Mucosa of stomach (tissue), 1 donor: ENCODE measurements at regions not wholly inside any gene's neighbourhood (a gene's known extent, or its start where the extent isn't known, plus 50 kb on each side); places are given as distances from the start of the nearest gene placed in this dataset.

ENCODE experiments used
- H3K27me3 ChIP-seq: one replicate; pipeline ENCODE4 v1.7.0; 2013; ENCODE audit warnings: mild to moderate bottlenecking, low read length; ENCODE audit not compliant: control insufficient read depth, insufficient read depth
- H3K36me3 ChIP-seq: one replicate; pipeline ENCODE4 v1.7.0; 2013; ENCODE audit warnings: low read length; ENCODE audit not compliant: control insufficient read depth, insufficient read depth
- H3K4me1 ChIP-seq: one replicate; pipeline ENCODE4 v1.7.0; 2013; ENCODE audit warnings: mild to moderate bottlenecking, low read length; ENCODE audit not compliant: control insufficient read depth, insufficient read depth
- H3K4me3 ChIP-seq: one replicate; pipeline ENCODE4 v1.7.0; 2013; ENCODE audit warnings: low read length
- H3K9ac ChIP-seq: one replicate; pipeline ENCODE4 v1.7.0; 2013; ENCODE audit warnings: mild to moderate bottlenecking, low read length, moderate library complexity
- H3K9me3 ChIP-seq: one replicate; pipeline ENCODE4 v1.7.0; 2013; ENCODE audit warnings: mild to moderate bottlenecking, low read length, moderate library complexity; ENCODE audit not compliant: control insufficient read depth
- donor health status: Pancreatic carcinoma.

DNA sequence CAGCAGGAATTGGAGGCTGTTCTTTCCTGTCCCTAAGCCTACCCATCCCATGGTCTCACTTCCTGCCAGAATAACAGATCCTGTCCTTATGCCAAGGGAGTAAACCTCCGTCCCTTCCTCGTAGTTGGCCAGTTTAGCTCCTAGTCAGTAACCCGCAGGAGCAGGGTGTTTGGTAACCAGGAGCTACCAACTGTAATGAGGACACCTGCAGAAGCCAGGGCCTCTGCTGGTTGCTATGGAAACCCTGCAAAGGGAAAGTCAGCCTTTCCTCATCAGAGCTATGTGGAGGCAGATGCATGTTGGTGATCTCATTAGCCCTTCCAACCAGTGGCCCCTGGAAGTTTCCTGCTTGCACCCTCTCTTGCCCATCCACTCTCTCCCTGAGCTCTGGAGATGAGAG lies 368.2 kb upstream of the SULF2 start:
- H3K4me1 ChIP-seq: no peaks in the 10 kb centered on the region
- H3K36me3 ChIP-seq: no peaks in the 10 kb centered on the region
- H3K27me3 ChIP-seq: peaks cover 8% of the 10 kb centered on the region
- no peak overlapping the region for H3K4me3 ChIP-seq
- no peak overlapping the region for H3K9ac ChIP-seq
- no peaks in the 10 kb centered on the region for H3K9me3 ChIP-seq

DNA sequence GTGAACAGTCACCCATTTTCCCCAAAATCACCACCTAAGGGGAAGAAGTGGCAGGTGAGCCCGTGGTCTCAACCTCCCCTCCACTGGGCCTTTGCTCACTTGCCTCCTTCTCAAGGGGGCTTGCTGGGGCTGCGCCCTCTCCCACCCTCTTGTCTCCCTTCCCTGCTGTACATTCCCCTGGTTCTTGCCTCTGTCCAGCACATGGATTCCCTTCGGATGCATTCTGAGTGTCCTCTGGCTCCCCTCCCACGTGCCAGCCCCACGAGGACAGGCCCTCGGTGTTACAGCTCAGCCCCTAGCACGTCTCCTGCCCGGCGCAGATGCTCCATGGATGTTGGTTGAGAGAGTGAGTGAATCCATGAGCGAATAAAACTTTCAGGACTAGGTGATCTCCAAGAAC lies 367.8 kb upstream of the SULF2 start:
- H3K36me3 ChIP-seq: no peaks in the 10 kb centered on the region
- H3K9me3 ChIP-seq: no peaks in the 10 kb centered on the region
- no peak overlapping the region for H3K4me3 ChIP-seq
- H3K27me3 ChIP-seq: peaks cover 8% of the 10 kb centered on the region
- H3K9ac ChIP-seq: no peak overlapping the region
- no peaks in the 10 kb centered on the region for H3K4me1 ChIP-seq

DNA sequence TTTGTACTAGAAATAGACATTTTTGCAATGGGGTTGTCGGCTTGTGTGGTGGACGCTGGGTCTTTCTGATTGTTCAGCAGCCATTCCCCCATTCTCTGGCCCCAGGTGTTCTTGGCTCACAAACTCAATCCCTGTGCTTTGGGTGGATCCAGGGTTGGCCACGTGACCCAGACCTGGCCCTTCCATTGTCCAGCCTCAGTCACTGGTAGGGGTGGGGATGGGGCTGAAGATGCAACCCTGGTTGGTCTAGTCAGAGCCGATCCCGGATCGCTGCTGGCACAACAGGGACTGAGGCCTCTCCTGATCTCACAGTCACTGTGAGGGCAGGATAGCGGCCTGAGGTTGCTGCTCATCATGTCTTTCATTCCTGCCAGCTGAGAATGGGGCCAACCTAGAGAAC lies 365.3 kb upstream of the SULF2 start:
- H3K27me3 ChIP-seq: peaks cover 8% of the 10 kb centered on the region
- no peaks in the 10 kb centered on the region for H3K4me1 ChIP-seq
- no peak overlapping the region for H3K9ac ChIP-seq
- H3K9me3 ChIP-seq: no peaks in the 10 kb centered on the region
- no peaks in the 10 kb centered on the region for H3K36me3 ChIP-seq
- no peak overlapping the region for H3K4me3 ChIP-seq

- Histone ChIP-seq H3K4me3 (no peak overlapping the region), H3K27me3 (peaks cover 7% of the 10 kb centered on the region), H3K9me3 (no peaks in the 10 kb centered on the region), H3K4me1 (no peaks in the 10 kb centered on the region), H3K9ac (no peak overlapping the region), H3K36me3 (no peaks in the 10 kb centered on the region)
Measured at GRCh38 chr20:48149902-48150301, 364.6 kb upstream of the SULF2 start.

GRCh38 chr20:48148916-48149672 lies 363.8 kb upstream of the SULF2 start:
- H3K4me3 ChIP-seq: no peak overlapping the region
- H3K27me3 ChIP-seq: no peaks in the 10 kb centered on the region
- H3K36me3 ChIP-seq: no peaks in the 10 kb centered on the region
- H3K9me3 ChIP-seq: no peaks in the 10 kb centered on the region
- no peak overlapping the region for H3K9ac ChIP-seq
- H3K4me1 ChIP-seq: no peaks in the 10 kb centered on the region

- Histone ChIP-seq H3K36me3 (no peaks in the 10 kb centered on the region), H3K9me3 (no peaks in the 10 kb centered on the region), H3K4me3 (no peak overlapping the region), H3K9ac (no peak overlapping the region), H3K27me3 (no peaks in the 10 kb centered on the region), H3K4me1 (no peaks in the 10 kb centered on the region)
Measured at GRCh38 chr20:48148020-48148419, 362.7 kb upstream of the SULF2 start.

GRCh38 chr20:48147311-48147710 lies 362.0 kb upstream of the SULF2 start:
- H3K27me3 ChIP-seq: no peaks in the 10 kb centered on the region
- H3K36me3 ChIP-seq: no peaks in the 10 kb centered on the region
- no peaks in the 10 kb centered on the region for H3K9me3 ChIP-seq
- H3K4me3 ChIP-seq: no peak overlapping the region
- no peak overlapping the region for H3K9ac ChIP-seq
- no peaks in the 10 kb centered on the region for H3K4me1 ChIP-seq

DNA sequence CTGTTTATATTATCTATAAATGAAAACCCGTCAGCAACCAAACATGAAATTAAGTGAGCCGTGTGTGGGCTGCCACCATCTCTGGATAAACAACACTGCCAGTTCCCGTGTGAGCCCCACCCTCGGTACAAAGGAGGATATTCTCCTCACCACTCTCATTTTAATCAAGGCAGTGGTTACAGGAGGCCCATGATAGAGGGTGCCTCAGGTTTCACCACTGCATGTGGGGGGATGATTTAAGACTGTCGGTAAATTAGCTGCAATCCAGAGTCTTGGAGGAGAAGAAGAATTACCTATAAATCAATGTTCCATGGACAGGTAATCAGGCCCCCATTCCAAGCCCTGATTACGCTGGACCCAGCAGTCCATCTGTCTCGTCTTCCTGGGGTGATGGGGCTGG lies 361.6 kb upstream of the SULF2 start:
- Histone ChIP-seq H3K36me3 (no peaks in the 10 kb centered on the region), H3K27me3 (no peaks in the 10 kb centered on the region), H3K4me3 (no peak overlapping the region), H3K4me1 (no peaks in the 10 kb centered on the region), H3K9ac (no peak overlapping the region), H3K9me3 (no peaks in the 10 kb centered on the region)

- H3K27me3 ChIP-seq: no peaks in the 10 kb centered on the region
Measured at GRCh38 chr20:48146308-48146707, 361.0 kb upstream of the SULF2 start.

DNA sequence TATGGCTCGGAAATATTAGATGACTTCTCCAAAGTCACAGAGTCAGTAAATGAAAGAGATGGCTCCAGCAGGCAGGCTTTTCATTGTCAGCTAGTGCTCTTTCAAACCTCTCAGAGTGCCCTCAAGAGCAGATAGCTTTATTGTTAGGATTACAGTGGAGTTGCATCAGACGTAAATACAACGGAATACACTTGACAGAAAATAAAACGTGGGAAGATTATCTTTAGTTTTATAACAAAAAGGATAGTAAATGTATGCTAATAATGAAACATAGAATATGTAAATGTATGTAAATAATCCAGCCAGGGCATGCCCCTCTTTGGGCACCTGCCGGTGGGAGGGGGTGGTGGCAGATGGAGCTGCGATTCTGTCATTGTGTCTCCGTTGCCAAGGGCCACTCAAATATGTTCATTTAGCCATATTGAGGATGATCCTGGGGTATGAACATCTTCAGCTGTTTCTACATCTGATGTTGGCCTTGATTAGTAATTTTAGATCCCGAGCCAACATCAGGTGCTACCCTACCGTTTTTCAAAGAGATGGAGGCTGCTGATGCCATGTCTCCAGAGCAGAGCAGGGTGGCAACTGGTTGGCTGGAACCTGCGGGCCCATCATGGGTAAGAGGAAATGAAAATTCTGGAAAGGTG lies 358.3 kb upstream of the SULF2 start:
- H3K4me3 ChIP-seq: no peak overlapping the region
- H3K27me3 ChIP-seq: no peaks in the 10 kb centered on the region
- no peaks in the 10 kb centered on the region for H3K36me3 ChIP-seq

More at GRCh38 chr20:48146308-48146707, 361.0 kb upstream of the SULF2 start:
- no peaks in the 10 kb centered on the region for H3K36me3 ChIP-seq
- H3K9me3 ChIP-seq: no peaks in the 10 kb centered on the region
- H3K9ac ChIP-seq: no peak overlapping the region
- no peak overlapping the region for H3K4me3 ChIP-seq
- H3K4me1 ChIP-seq: no peaks in the 10 kb centered on the region

GRCh38 chr20:48142516-48142773 lies 357.2 kb upstream of the SULF2 start:
- Histone ChIP-seq H3K36me3 (no peaks in the 10 kb centered on the region), H3K4me3 (no peak overlapping the region), H3K9me3 (no peaks in the 10 kb centered on the region), H3K27me3 (peaks cover 7% of the 10 kb centered on the region), H3K9ac (no peak overlapping the region), H3K4me1 (no peaks in the 10 kb centered on the region)

More for the DNA sequence above, 358.3 kb upstream of the SULF2 start:
- no peaks in the 10 kb centered on the region for H3K9me3 ChIP-seq
- H3K4me1 ChIP-seq: no peaks in the 10 kb centered on the region
- H3K9ac ChIP-seq: no peak overlapping the region

GRCh38 chr20:48141660-48142515 lies 356.6 kb upstream of the SULF2 start:
- H3K4me1 ChIP-seq: no peaks in the 10 kb centered on the region
- H3K27me3 ChIP-seq: peaks cover 10% of the 10 kb centered on the region
- H3K4me3 ChIP-seq: no peak overlapping the region
- H3K36me3 ChIP-seq: no peaks in the 10 kb centered on the region
- H3K9me3 ChIP-seq: no peaks in the 10 kb centered on the region
- H3K9ac ChIP-seq: no peak overlapping the region
